IMR-90 (cell line): ENCODE measurements at regions not wholly inside any gene's neighbourhood (a gene's known extent, or its start where the extent isn't known, plus 50 kb on each side); places are given as distances from the start of the nearest gene placed in this dataset.

Source experiments
- ATAC-seq: fragments of 200-7000 bp; cut with Tn5 transposase; 2 replicates; pipeline ENCODE4 v1.9.1; 2020; ENCODE audit warnings: low read depth, mild to moderate bottlenecking, moderate library complexity
- BruUV-seq: library from RNA; stranded (reverse); fragments of 400-500 nt; replicated peaks from 2 replicates; lab custom pipeline; 2021; lab: Mats Ljungman, UMichigan
- CTCF ChIA-PET: fragments of 300-600 bp; formaldehyde crosslinking; extraction: SDS; loops from one replicate; lab custom pipeline; 2021; ENCODE audit warnings: antibody characterized with exemption; lab: Yijun Ruan, JAX
- POLR2A ChIA-PET: fragments of 300-600 bp; sonication (Branson Sonifier 250); formaldehyde crosslinking; loops from one replicate; lab custom pipeline; 2022; ENCODE audit warnings: antibody characterized with exemption; ENCODE audit not compliant: unreplicated experiment; lab: Charles Lee
- DNase-seq: peaks from one replicate; pipeline ENCODE4 v3.0.0; 2013
- H2AFZ ChIP-seq: replicated peaks from 2 replicates; pipeline ENCODE3; 2013; ENCODE audit warnings: low read length, mild to moderate bottlenecking; ENCODE audit not compliant: poor library complexity
- H2AK5ac ChIP-seq: 2 replicates; pipeline ENCODE4 v1.6.1; 2013; ENCODE audit warnings: low read depth, low read length, inconsistent platforms
- H2AK9ac ChIP-seq: replicated peaks from 2 replicates; pipeline ENCODE3; 2013; ENCODE audit warnings: mild to moderate bottlenecking, low read depth, low read length, moderate library complexity; ENCODE audit not compliant: poor library complexity
- H2BK120ac ChIP-seq: 2 replicates; pipeline ENCODE4 v1.6.1; 2013; ENCODE audit warnings: low read depth, low read length, inconsistent platforms
- H2BK15ac ChIP-seq: 3 replicates; pipeline ENCODE4 v1.6.1; 2013; ENCODE audit warnings: low read depth, low read length, inconsistent platforms
- H2BK20ac ChIP-seq: 2 replicates; pipeline ENCODE4 v1.6.1; 2013; ENCODE audit warnings: low read depth, mild to moderate bottlenecking, inconsistent platforms, low read length, moderate library complexity
- H2BK5ac ChIP-seq: 2 replicates; pipeline ENCODE4 v1.6.1; 2013; ENCODE audit warnings: mild to moderate bottlenecking, low read depth, low read length, inconsistent platforms; ENCODE audit not compliant: poor library complexity, severe bottlenecking
- H3K14ac ChIP-seq: replicated peaks from 2 replicates; pipeline ENCODE4 v1.6.1; 2013; ENCODE audit warnings: low read depth, low read length, inconsistent platforms
- H3K18ac ChIP-seq: 2 replicates; pipeline ENCODE4 v1.6.1; 2013; ENCODE audit warnings: low read depth, low read length, control low read depth
- H3K23ac ChIP-seq: 2 replicates; pipeline ENCODE4 v1.6.1; 2013; ENCODE audit warnings: low read depth, low read length, inconsistent platforms
- H3K27ac ChIP-seq: 2 replicates; pipeline ENCODE4 v1.5.1; 2013; ENCODE audit warnings: mild to moderate bottlenecking, control low read depth, low read length; ENCODE audit not compliant: insufficient read depth
- H3K27me3 ChIP-seq: 2 replicates; pipeline ENCODE4 v1.6.1; 2013; ENCODE audit warnings: low read length; ENCODE audit not compliant: control insufficient read depth, insufficient read depth
- H3K36me3 ChIP-seq: 2 replicates; pipeline ENCODE4 v1.6.1; 2013; ENCODE audit warnings: low read length, mixed read lengths; ENCODE audit not compliant: control insufficient read depth, insufficient read depth
- H3K4ac ChIP-seq: 2 replicates; pipeline ENCODE4 v1.6.1; 2013; ENCODE audit warnings: low read depth, low read length, inconsistent platforms
- H3K4me1 ChIP-seq: 2 replicates; pipeline ENCODE4 v1.6.1; 2013; ENCODE audit warnings: low read length, mixed read lengths; ENCODE audit not compliant: control insufficient read depth, insufficient read depth
- H3K4me2 ChIP-seq: 2 replicates; pipeline ENCODE4 v1.6.1; 2013; ENCODE audit warnings: low read depth, mild to moderate bottlenecking, control low read depth, low read length, moderate library complexity
- H3K4me3 ChIP-seq: 2 replicates; pipeline ENCODE4 v1.5.1; 2013; ENCODE audit warnings: low read depth, mild to moderate bottlenecking, control low read depth, low read length, moderate library complexity; ENCODE audit not compliant: insufficient read depth
- H3K56ac ChIP-seq: 2 replicates; pipeline ENCODE4 v1.6.1; 2013; ENCODE audit warnings: low read length, inconsistent platforms; ENCODE audit not compliant: insufficient read depth; ENCODE audit errors: extremely low read depth
- H3K79me1 ChIP-seq, 2 experiments: 2 replicates each; pipeline ENCODE4 v1.6.1; 2013; ENCODE audit warnings: low read length in 2 of 2, inconsistent platforms in 1 of 2, low read depth in 1 of 2
- H3K9ac ChIP-seq: 2 replicates; pipeline ENCODE4 v1.6.1; 2013; ENCODE audit warnings: low read depth, low read length, control low read depth
- H3K9me1 ChIP-seq: 2 replicates; pipeline ENCODE4 v1.6.1; 2013; ENCODE audit warnings: low read length, inconsistent platforms; ENCODE audit not compliant: insufficient read depth
- H3K9me3 ChIP-seq: 2 replicates; pipeline ENCODE4 v1.6.1; 2013; ENCODE audit warnings: low read length; ENCODE audit not compliant: control insufficient read depth, insufficient read depth
- H4K20me1 ChIP-seq: 2 replicates; pipeline ENCODE4 v1.6.1; 2013; ENCODE audit warnings: low read length, inconsistent platforms; ENCODE audit not compliant: insufficient read depth
- H4K5ac ChIP-seq: 2 replicates; pipeline ENCODE4 v1.6.1; 2013; ENCODE audit warnings: mild to moderate bottlenecking, low read depth, low read length, control low read depth
- H4K8ac ChIP-seq, 2 experiments: 2 replicates each; pipeline ENCODE4 v1.6.1; 2013; ENCODE audit warnings: low read depth in 2 of 2, low read length in 2 of 2, control low read depth in 1 of 2, inconsistent platforms in 1 of 2
- H4K91ac ChIP-seq: 2 replicates; pipeline ENCODE4 v1.6.1; 2013; ENCODE audit warnings: low read depth, low read length, inconsistent platforms; ENCODE audit not compliant: insufficient read depth
- BHLHE40 ChIP-seq: fragments of 150-350 bp; IDR thresholded peaks from 2 replicates; pipeline ENCODE4 v1.6.1; 2016; ENCODE audit warnings: mild to moderate bottlenecking, low read depth, low read length
- CEBPB ChIP-seq: IDR thresholded peaks from 2 replicates; pipeline ENCODE4 v1.6.1; 2012; ENCODE audit warnings: low read depth, low read length, improper control_type of control experiment
- CHD1 ChIP-seq: IDR thresholded peaks from 2 replicates; pipeline ENCODE4 v1.6.1; 2012; ENCODE audit warnings: low read depth, low read length, improper control_type of control experiment
- FOS ChIP-seq: fragments of 150-350 bp; IDR thresholded peaks from 2 replicates; pipeline ENCODE4 v1.6.1; 2016; ENCODE audit warnings: low read depth, low read length
- MAZ ChIP-seq: IDR thresholded peaks from 2 replicates; pipeline ENCODE4 v1.6.1; 2012; ENCODE audit warnings: low read depth, mild to moderate bottlenecking, low read length, improper control_type of control experiment, moderate library complexity, borderline replicate concordance
- MXI1 ChIP-seq: IDR thresholded peaks from 2 replicates; pipeline ENCODE4 v1.6.1; 2012; ENCODE audit warnings: low read depth, mild to moderate bottlenecking, low read length, moderate library complexity, borderline replicate concordance
- NFE2L2 ChIP-seq: fragments of 150-350 bp; IDR thresholded peaks from 2 replicates; pipeline ENCODE4 v1.6.1; 2016; ENCODE audit warnings: low read depth, mild to moderate bottlenecking, low read length
- POLR2A ChIP-seq: IDR thresholded peaks from 2 replicates; pipeline ENCODE4 v1.6.1; 2012; ENCODE audit warnings: mild to moderate bottlenecking, low read depth, low read length
- RFX5 ChIP-seq: IDR thresholded peaks from 2 replicates; pipeline ENCODE4 v1.8.0; 2012; ENCODE audit warnings: low read depth, mild to moderate bottlenecking, low read length, moderate library complexity
- SMC3 ChIP-seq: fragments of 150-350 bp; IDR thresholded peaks from 2 replicates; pipeline ENCODE4 v1.6.1; 2016; ENCODE audit warnings: low read depth, mild to moderate bottlenecking, antibody characterized with exemption, low read length, moderate library complexity
- USF2 ChIP-seq: fragments of 150-350 bp; IDR thresholded peaks from 2 replicates; pipeline ENCODE4 v1.6.1; 2017; ENCODE audit warnings: mild to moderate bottlenecking, antibody characterized with exemption, low read length, low read depth
- WGBS, 2 experiments: methylation state at CpG; one replicate each; pipeline versions ENCODE4 v1.1.5 to v1.1.7; 2013; ENCODE audit warnings: missing lambda C conversion rate in 2 of 2; ENCODE audit not compliant: insufficient read length in 1 of 2; ENCODE audit errors: extremely low coverage in 2 of 2; 5-methylcytosine and 5-hydroxymethylcytosine counted together
- dilution Hi-C: fragments of 300-500 bp; cut with HindIII; formaldehyde crosslinking; loops from one replicate; pipeline ENCODE4 v1.14.3; 2018; ENCODE audit warnings: low sequenced_read_pairs; ENCODE audit not compliant: unreplicated experiment
- in situ Hi-C: fragments of 300-500 bp; cut with MboI; formaldehyde crosslinking; loops from 3 replicates; pipeline ENCODE4 v1.14.3; 2019; ENCODE audit warnings: low sequenced_read_pairs, inconsistent platforms, mixed read lengths
- intact Hi-C: fragments of 100-400 bp; cut with micrococcal nuclease; formaldehyde crosslinking; loops from 2 replicates; pipeline ENCODE4 v1.10.0; 2022
- TF ChIP-seq, protein P1 (sequence below): fragments of 150-350 bp; IDR thresholded peaks from 2 replicates; pipeline ENCODE4 v1.6.1; 2016; ENCODE audit warnings: low read depth, mild to moderate bottlenecking, low read length, moderate library complexity, borderline replicate concordance

- Histone ChIP-seq H2BK15ac (no peak overlapping the region), H4K5ac (no peak overlapping the region), H3K23ac (no peak overlapping the region), H3K4me1 (peaks cover 2% of the 10 kb centered on the region; the same call in 1 of the 2 replicates), H3K36me3 (no peaks in the 10 kb centered on the region), H3K27ac (no peak overlapping the region), H3K4me2 (no peak overlapping the region), H2AFZ (no peak overlapping the region), H4K20me1 (no peaks in the 10 kb centered on the region), H3K9ac (no peak overlapping the region), H3K4ac (no peak overlapping the region), H3K27me3 (no peaks in the 10 kb centered on the region), H2BK120ac (no peak overlapping the region), H3K4me3 (no peak overlapping the region), H2AK9ac (no peak overlapping the region), H3K9me3 (no peaks in the 10 kb centered on the region), H3K18ac (no peak overlapping the region), H4K8ac (no peak overlapping the region), H2AK5ac (no peak overlapping the region), H4K91ac (no peak overlapping the region), H3K56ac (no peak overlapping the region), H3K9me1 (no peaks in the 10 kb centered on the region), H3K79me1 (no peaks in the 10 kb centered on the region), H3K14ac (no peak overlapping the region), H2BK5ac (no peak overlapping the region), H2BK20ac (no peak overlapping the region)
- ChIA-PET CTCF (interaction anchor here (0.6 to 0.7 kb wide), 2 partner anchors 351 to 666 kb away, joined by 3 read pairs; no protein-coding TSS in a partner anchor), POLR2A (no interaction called here)
- intact Hi-C loops: no loop called here
- TF ChIP-seq RFX5 (no peak), SMC3 (no peak), POLR2A (no peak), FOS (no peak), MXI1 (no peak), NFE2L2 (no peak), CHD1 (no peak), BHLHE40 (no peak), MAZ (no peak), CEBPB (no peak), USF2 (no peak)
- TF ChIP-seq, protein P1, sequence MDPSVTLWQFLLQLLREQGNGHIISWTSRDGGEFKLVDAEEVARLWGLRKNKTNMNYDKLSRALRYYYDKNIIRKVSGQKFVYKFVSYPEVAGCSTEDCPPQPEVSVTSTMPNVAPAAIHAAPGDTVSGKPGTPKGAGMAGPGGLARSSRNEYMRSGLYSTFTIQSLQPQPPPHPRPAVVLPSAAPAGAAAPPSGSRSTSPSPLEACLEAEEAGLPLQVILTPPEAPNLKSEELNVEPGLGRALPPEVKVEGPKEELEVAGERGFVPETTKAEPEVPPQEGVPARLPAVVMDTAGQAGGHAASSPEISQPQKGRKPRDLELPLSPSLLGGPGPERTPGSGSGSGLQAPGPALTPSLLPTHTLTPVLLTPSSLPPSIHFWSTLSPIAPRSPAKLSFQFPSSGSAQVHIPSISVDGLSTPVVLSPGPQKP: no peak
- 80 to 100% methylated on average over 1 of the region's 4 CpGs for WGBS, 2 experiments
- no peak for DNase-seq
- no TSS peak for BruUV-seq
- no peak for ATAC-seq
- in situ Hi-C loops: no loop called here
- dilution Hi-C loops: no loop called here
Measured at GRCh38 chr12:114990381-114990780, 306.4 kb upstream of the TBX3 start.
